Ishikawa (cell line): ENCODE measurements at regions not wholly inside any gene's neighbourhood (a gene's known extent, or its start where the extent isn't known, plus 50 kb on each side); places are given as distances from the start of the nearest gene placed in this dataset.

ENCODE experiments used
- REST ChIP-seq: IDR thresholded peaks from 2 replicates; pipeline ENCODE4 v1.6.1; 2012; ENCODE audit warnings: low read depth, mild to moderate bottlenecking
- TAF1 ChIP-seq: IDR thresholded peaks from 2 replicates; pipeline ENCODE4 v1.6.1; 2012; ENCODE audit warnings: low read depth, mild to moderate bottlenecking

DNA sequence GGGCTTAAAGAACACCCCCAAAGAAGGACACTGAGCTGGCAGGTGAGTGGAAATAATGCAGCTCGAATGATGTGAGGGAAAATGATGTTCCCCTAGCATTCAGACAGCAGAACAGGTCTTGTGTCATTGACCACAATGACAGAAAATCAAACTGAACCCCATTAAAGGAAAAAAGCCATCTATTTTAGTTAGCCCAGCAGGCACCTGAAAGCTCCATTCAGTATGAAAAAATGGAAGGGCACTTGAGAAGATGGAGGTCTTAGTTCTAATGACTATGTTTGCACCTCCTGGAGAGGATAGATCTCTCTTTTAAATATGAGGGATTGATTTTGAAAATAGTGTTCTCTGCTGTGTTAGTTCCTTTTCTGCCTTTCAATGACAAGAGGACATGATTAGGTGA, 323.1 kb downstream of the NKX6-1 start:
- TF ChIP-seq REST (no peak), TAF1 (no peak)
